HEK293 (cell line): ENCODE measurements at regions not wholly inside any gene's neighbourhood (a gene's known extent, or its start where the extent isn't known, plus 50 kb on each side); places are given as distances from the start of the nearest gene placed in this dataset.

Experiments used
- AEBP2 ChIP-seq: fragments of 450-650 bp; formaldehyde crosslinking; IDR thresholded peaks from 2 replicates; pipeline ENCODE4 v1.5.1; 2016; ENCODE audit warnings: missing biosample characterization, missing genetic modification characterization, borderline replicate concordance
- BCL11B ChIP-seq: fragments of 450-650 bp; formaldehyde crosslinking; IDR thresholded peaks from 2 replicates; pipeline ENCODE4 v1.5.1; 2016; ENCODE audit warnings: low read depth, missing biosample characterization, missing genetic modification characterization
- GFI1B ChIP-seq: fragments of 450-650 bp; formaldehyde crosslinking; IDR thresholded peaks from 2 replicates; pipeline ENCODE4 v1.5.1; 2016; ENCODE audit warnings: missing biosample characterization, missing genetic modification characterization
- GLIS2 ChIP-seq: fragments of 450-650 bp; formaldehyde crosslinking; IDR thresholded peaks from 2 replicates; pipeline ENCODE4 v1.5.1; 2016; ENCODE audit warnings: missing biosample characterization, missing genetic modification characterization
- HOXA7 ChIP-seq: sonication (generic); formaldehyde crosslinking; IDR thresholded peaks from 2 replicates; pipeline ENCODE4 v1.8.1; 2022; ENCODE audit warnings: missing genetic modification reagents, borderline replicate concordance
- PATZ1 ChIP-seq: fragments of 450-650 bp; formaldehyde crosslinking; IDR thresholded peaks from 2 replicates; pipeline ENCODE4 v1.5.1; 2016; ENCODE audit warnings: missing biosample characterization, missing genetic modification characterization
- PRDM1 ChIP-seq: fragments of 450-650 bp; formaldehyde crosslinking; IDR thresholded peaks from 2 replicates; pipeline ENCODE4; 2016; ENCODE audit warnings: missing biosample characterization, missing genetic modification characterization
- PRDM10 ChIP-seq: fragments of 450-650 bp; formaldehyde crosslinking; IDR thresholded peaks from 2 replicates; pipeline ENCODE4 v1.5.1; 2016; ENCODE audit warnings: missing biosample characterization, missing genetic modification characterization
- SCRT2 ChIP-seq: fragments of 450-650 bp; formaldehyde crosslinking; IDR thresholded peaks from 2 replicates; pipeline ENCODE4 v1.5.1; 2016; ENCODE audit warnings: missing biosample characterization, missing genetic modification characterization
- TCF7L2 ChIP-seq: IDR thresholded peaks from 2 replicates; pipeline ENCODE4 v1.6.1; 2011; ENCODE audit warnings: low read depth, mild to moderate bottlenecking, inconsistent platforms, low read length, moderate library complexity, borderline replicate concordance
- ZBTB17 ChIP-seq: fragments of 450-650 bp; formaldehyde crosslinking; IDR thresholded peaks from 2 replicates; pipeline ENCODE4 v1.5.1; 2016; ENCODE audit warnings: missing biosample characterization, missing genetic modification characterization
- ZBTB8A ChIP-seq: fragments of 450-650 bp; formaldehyde crosslinking; IDR thresholded peaks from 2 replicates; pipeline ENCODE4 v1.5.1; 2016; ENCODE audit warnings: missing biosample characterization, missing genetic modification characterization
- ZFHX2 ChIP-seq: fragments of 450-650 bp; formaldehyde crosslinking; conservative IDR thresholded peaks from 2 replicates; pipeline ENCODE4 v1.5.1; 2016; ENCODE audit warnings: missing biosample characterization, missing genetic modification characterization
- ZNF112 ChIP-seq: fragments of 450-650 bp; formaldehyde crosslinking; IDR thresholded peaks from 2 replicates; pipeline ENCODE4 v1.5.0; 2017; ENCODE audit warnings: missing biosample characterization, missing genetic modification characterization
- ZNF133 ChIP-seq: fragments of 450-650 bp; formaldehyde crosslinking; IDR thresholded peaks from 2 replicates; pipeline ENCODE4 v1.5.1; 2016; ENCODE audit warnings: missing biosample characterization, missing genetic modification characterization
- ZNF169 ChIP-seq: fragments of 450-650 bp; formaldehyde crosslinking; IDR thresholded peaks from 2 replicates; pipeline ENCODE4 v1.5.1; 2016; ENCODE audit warnings: missing biosample characterization, missing genetic modification characterization
- ZNF19 ChIP-seq: fragments of 450-650 bp; formaldehyde crosslinking; IDR thresholded peaks from 2 replicates; pipeline ENCODE4; 2016; ENCODE audit warnings: missing biosample characterization, missing genetic modification characterization, low read depth
- ZNF214 ChIP-seq: fragments of 450-650 bp; formaldehyde crosslinking; IDR thresholded peaks from 2 replicates; pipeline ENCODE4 v1.5.1; 2017; ENCODE audit warnings: missing biosample characterization, mild to moderate bottlenecking, missing genetic modification characterization, borderline replicate concordance
- ZNF324 ChIP-seq: fragments of 450-650 bp; formaldehyde crosslinking; IDR thresholded peaks from 2 replicates; pipeline ENCODE4 v1.5.1; 2016; ENCODE audit warnings: missing biosample characterization, missing genetic modification characterization
- ZNF354C ChIP-seq: fragments of 450-650 bp; formaldehyde crosslinking; IDR thresholded peaks from 2 replicates; pipeline ENCODE4 v1.5.1; 2016; ENCODE audit warnings: missing biosample characterization, missing genetic modification characterization, low read depth, borderline replicate concordance
- ZNF362 ChIP-seq: fragments of 450-650 bp; formaldehyde crosslinking; IDR thresholded peaks from 2 replicates; pipeline ENCODE4 v1.5.1; 2016; ENCODE audit warnings: missing biosample characterization, missing genetic modification characterization
- ZNF48 ChIP-seq: fragments of 450-650 bp; formaldehyde crosslinking; IDR thresholded peaks from 2 replicates; pipeline ENCODE4 v1.5.1; 2016; ENCODE audit warnings: missing biosample characterization, missing genetic modification characterization
- ZNF549 ChIP-seq: fragments of 450-650 bp; IDR thresholded peaks from 2 replicates; pipeline ENCODE4 v1.5.1; 2018; ENCODE audit warnings: missing biosample characterization, missing genetic modification characterization, mild to moderate bottlenecking, inconsistent platforms, moderate library complexity
- ZNF623 ChIP-seq: fragments of 450-650 bp; formaldehyde crosslinking; IDR thresholded peaks from 2 replicates; pipeline ENCODE4 v1.5.1; 2016; ENCODE audit warnings: missing biosample characterization, missing genetic modification characterization
- ZNF692 ChIP-seq: fragments of 450-650 bp; formaldehyde crosslinking; IDR thresholded peaks from 2 replicates; pipeline ENCODE4 v1.5.1; 2016; ENCODE audit warnings: missing biosample characterization, missing genetic modification characterization
- ZNF704 ChIP-seq: fragments of 450-650 bp; formaldehyde crosslinking; IDR thresholded peaks from 2 replicates; pipeline ENCODE4 v1.5.1; 2016; ENCODE audit warnings: missing biosample characterization, missing genetic modification characterization
- ZNF747 ChIP-seq: fragments of 450-650 bp; formaldehyde crosslinking; IDR thresholded peaks from 2 replicates; pipeline ENCODE4 v1.5.1; 2016; ENCODE audit warnings: missing biosample characterization, missing genetic modification characterization
- ZNF785 ChIP-seq: fragments of 450-650 bp; formaldehyde crosslinking; IDR thresholded peaks from 2 replicates; pipeline ENCODE4 v1.5.1; 2016; ENCODE audit warnings: missing biosample characterization, missing genetic modification characterization
- ZNF843 ChIP-seq: fragments of 450-650 bp; formaldehyde crosslinking; IDR thresholded peaks from 2 replicates; pipeline ENCODE4 v1.5.1; 2016; ENCODE audit warnings: missing biosample characterization, missing genetic modification characterization

- TF ChIP-seq SCRT2 (tag by site-specific recombination) = 0 out of 2 replicates have a peak, but pooled peaks have one; percentile 13
- no peak for TF ChIP-seq PRDM1
- no peak for TF ChIP-seq TCF7L2
- TF ChIP-seq BCL11B (tag by site-specific recombination) = no peak
- TF ChIP-seq ZNF362 (tag by site-specific recombination) = peak; percentile 89
- TF ChIP-seq ZNF692 = peak; percentile 67; the same call in 1 of the 2 replicates
- no peak for TF ChIP-seq ZNF214 (tag by site-specific recombination)
- TF ChIP-seq ZNF549 (tag by site-specific recombination) = no peak
- no peak for TF ChIP-seq ZNF785
- no peak for TF ChIP-seq ZFHX2 (tag by site-specific recombination)
- no peak for TF ChIP-seq ZNF843 (tag by site-specific recombination)
- no peak for TF ChIP-seq PATZ1 (tag by site-specific recombination)
- TF ChIP-seq ZNF747 (tag by site-specific recombination) = no peak
- TF ChIP-seq ZNF133 (tag by site-specific recombination) = no peak
- TF ChIP-seq AEBP2 (tag by site-specific recombination) = no peak
- TF ChIP-seq ZNF324 (tag by site-specific recombination) = no peak
- TF ChIP-seq PRDM10 (tag by site-specific recombination) = peak; percentile 97
- peak; percentile 47; the same call in 1 of the 2 replicates for TF ChIP-seq ZBTB8A (tag by site-specific recombination)
- TF ChIP-seq ZNF48 (tag by site-specific recombination) = no peak
- TF ChIP-seq GFI1B = no peak
- TF ChIP-seq ZNF704 (tag by site-specific recombination) = no peak
- no peak for TF ChIP-seq ZNF19
- peak; percentile 87 for TF ChIP-seq ZBTB17 (tag by site-specific recombination)
- no peak for TF ChIP-seq ZNF169
- no peak for TF ChIP-seq GLIS2
- no peak for TF ChIP-seq ZNF623 (tag by site-specific recombination)
- TF ChIP-seq ZNF354C (tag by site-specific recombination) = no peak
- TF ChIP-seq ZNF112 (tag by site-specific recombination) = no peak
- no peak for TF ChIP-seq HOXA7 (CRISPR knock-in tag)
Observed at GRCh38 chr4:123505095-123506010, 108.8 kb downstream of the SPRY1 start (continued).
